H1 (cell line): ENCODE measurements at regions not wholly inside any gene's neighbourhood (a gene's known extent, or its start where the extent isn't known, plus 50 kb on each side); places are given as distances from the start of the nearest gene placed in this dataset.

Source experiments
- EGR1 ChIP-seq: IDR thresholded peaks from 2 replicates; pipeline ENCODE4 v1.6.1; 2011; ENCODE audit warnings: low read depth, low read length, borderline replicate concordance
- POLR2AphosphoS5 ChIP-seq: IDR thresholded peaks from 2 replicates; pipeline ENCODE4 v1.6.1; 2011; ENCODE audit warnings: low read depth, low read length

GRCh38 chr4:124189545-124189944, 523.0 kb downstream of the ANKRD50 start:
- TF ChIP-seq POLR2AphosphoS5: no peak
- no peak for TF ChIP-seq EGR1
